GM21526 (cell line): ENCODE measurements at regions not wholly inside any gene's neighbourhood (a gene's known extent, or its start where the extent isn't known, plus 50 kb on each side); places are given as distances from the start of the nearest gene placed in this dataset.

Experiments used
- ATAC-seq: cut with Tn5 transposase; IDR thresholded peaks from one replicate; pipeline ENCODE4 v1.9.1; 2021; ENCODE audit warnings: moderate library complexity; ENCODE audit not compliant: unreplicated experiment, low FRiP score

GRCh38 chr3:42013691-42014457, 52.0 kb upstream of the ULK4 start:
- peak; percentile 7 for ATAC-seq

- ATAC-seq: peak; percentile 76
Measured at GRCh38 chr3:42012935-42013690, 51.2 kb upstream of the ULK4 start.

- peak; percentile 34 for ATAC-seq
Measured at GRCh38 chr3:42012383-42012934, 50.6 kb upstream of the ULK4 start.
